NCI-H1436 treated with DMSO at 0.1 percent for 48 hours (cell line): ENCODE measurements at regions not wholly inside any gene's neighbourhood (a gene's known extent, or its start where the extent isn't known, plus 50 kb on each side); places are given as distances from the start of the nearest gene placed in this dataset.
"Not testable (repeated sequence)": the region's sequence is repeated elsewhere in the genome, so short reads cannot be mapped to it uniquely, and the experiment has no call there.

Experiments used
- DNase-seq: peaks from one replicate; lab custom pipeline; 2025; lab: John Stamatoyannopoulos, UW

DNA sequence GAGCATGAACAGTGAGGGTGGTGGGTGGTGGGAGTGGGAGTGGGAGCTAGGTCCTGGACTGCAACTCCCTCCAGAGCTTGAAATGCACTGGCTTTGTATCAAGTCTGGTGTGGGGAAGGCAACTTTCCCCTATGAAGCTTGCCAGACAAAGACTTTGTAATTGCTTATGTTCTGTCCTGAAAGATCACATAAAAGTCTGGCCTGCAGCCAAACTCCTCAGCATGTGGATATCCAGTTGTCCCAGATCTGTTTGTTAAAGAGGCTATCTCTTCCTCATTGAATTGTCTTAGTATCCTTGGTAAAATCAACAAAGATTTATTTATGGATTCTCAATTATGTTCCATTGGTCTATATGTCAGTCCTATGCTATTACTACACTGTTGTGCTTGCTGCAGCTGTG lies 607.9 kb downstream of the GLUD2 start:
- no peak for DNase-seq

DNA sequence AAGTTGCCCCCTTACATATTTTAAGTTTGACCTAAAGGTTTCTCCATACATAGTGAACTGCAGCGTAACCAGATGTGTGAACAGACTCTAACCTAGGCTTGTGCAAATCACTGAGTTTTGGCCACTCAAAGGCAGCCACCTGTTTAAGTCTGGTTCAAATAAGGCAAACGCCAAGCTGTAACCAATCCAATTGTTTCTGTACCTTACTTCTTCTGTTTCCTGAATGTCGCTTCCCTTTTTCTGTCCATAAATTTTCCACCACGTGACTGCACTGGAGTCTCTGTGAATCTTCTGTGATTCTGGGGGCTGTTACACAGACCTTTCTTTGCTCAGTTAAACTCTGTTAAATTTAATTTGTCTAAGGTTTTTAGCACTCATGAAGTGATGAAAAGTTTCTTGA lies 618.8 kb downstream of the GLUD2 start:
- no peak for DNase-seq

DNA sequence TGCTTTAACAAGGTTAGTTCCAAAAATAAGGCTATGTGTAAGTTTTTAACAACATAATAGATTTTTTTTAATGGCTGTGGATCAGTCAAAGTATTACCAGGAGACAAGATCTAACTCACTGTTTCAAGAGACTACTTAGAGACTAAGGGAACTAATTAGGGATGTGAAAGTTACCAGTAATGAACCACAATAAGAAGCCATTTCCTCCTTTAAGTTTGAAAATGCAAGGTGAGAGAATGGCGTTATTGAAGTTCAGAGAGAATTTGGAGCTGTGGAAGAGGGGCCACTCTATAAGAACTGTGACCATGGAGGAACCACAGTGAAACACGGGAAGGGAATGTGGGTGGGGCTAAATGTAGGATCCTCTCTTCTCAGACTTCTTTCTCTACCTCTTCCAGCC lies 624.2 kb downstream of the GLUD2 start:
- DNase-seq: no peak

DNA sequence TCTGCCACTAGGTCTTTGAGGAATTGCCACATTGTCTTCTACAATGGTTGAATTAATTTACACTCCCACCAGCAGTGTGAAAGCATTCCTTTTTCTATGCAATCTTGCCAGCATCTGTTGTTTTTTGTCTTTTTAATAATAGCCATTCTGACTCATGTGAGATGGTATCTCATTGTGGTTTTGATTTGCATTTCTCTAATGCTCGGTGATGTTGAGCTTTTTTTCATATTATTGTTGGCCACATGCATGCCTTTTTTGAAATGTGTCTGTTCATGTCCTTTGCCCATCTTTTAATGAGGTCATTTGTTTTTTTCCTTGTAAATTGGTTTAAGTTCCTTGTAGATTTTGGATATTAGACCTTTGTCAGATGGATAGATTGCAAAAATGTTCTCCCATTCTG lies 661.8 kb downstream of the GLUD2 start:
- not testable (repeated sequence) for DNase-seq

DNA sequence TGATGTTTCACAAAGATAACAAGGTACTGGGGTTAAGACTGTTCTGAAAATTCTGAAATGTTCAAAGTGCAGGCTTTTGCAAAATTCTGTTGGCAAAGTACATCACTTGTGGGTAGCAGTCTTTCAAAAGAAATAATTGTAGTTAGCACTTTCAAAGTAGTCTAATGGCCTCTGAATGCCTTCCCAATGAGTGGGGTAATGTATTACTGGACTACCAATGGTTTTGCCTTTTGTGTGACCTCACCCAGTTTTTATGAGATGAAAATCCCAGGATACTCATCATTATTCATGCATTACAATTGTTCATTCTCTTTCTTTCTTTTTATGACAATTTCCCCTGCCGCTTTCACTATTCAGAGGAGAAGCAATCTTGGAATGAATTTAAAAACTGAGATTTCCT lies 686.1 kb downstream of the GLUD2 start:
- DNase-seq: no peak

DNA sequence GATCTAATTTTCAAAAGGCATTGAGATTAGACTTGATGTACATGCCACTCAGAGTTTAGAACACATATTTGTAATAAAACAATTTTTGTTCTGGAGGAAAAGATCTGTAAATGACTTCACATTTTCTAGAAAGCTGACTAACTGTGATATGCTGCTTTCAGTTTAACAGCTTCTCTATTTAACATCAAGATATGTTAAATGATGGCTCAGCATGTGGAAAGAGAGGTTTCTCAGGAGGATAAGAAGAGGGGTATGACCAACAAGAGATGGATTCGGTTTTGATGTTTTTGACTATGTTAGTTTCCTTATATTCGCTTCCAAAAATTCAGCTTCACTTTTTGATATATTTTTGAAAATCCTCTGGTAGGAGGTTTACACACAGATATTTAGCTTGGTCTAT lies 698.7 kb downstream of the GLUD2 start:
- DNase-seq: no peak

DNA sequence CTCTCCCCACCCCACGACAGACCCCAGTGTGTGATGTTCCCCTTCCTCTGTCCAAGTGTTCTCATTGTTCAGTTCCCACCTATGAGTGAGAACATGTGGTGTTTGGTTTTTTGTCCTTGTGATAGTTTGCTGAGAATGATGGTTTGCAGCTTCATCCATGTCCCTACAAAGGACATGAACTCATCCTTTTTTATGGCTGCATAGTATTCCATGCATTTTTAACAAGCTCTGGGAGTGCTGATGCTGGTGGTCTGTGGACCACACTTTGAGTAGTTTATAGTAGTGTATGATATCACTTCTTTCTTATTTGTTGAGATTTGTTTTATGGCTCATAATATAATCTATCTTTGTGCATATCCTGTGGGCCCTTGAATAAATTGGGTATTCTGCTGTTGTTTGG lies 706.2 kb downstream of the GLUD2 start:
- not testable (repeated sequence) for DNase-seq

DNA sequence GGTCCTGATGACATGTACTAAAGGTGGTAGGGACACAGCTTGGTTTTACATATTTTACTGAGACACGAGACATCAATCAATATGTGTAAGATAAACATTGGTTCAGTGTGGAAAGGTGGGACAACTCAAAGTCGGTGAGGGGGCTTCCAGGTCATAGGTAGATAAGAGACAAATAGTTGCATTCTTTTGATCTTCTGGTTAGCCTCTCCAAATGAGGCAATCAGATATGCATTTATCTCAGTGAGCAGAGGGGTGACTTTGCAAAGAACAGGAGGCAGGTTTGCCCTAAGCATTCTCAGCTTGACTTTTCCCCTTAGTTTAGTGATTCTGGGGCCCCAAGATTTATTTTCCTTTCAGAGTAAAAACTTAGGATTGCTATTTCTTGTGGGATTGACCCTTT lies 706.9 kb downstream of the GLUD2 start:
- DNase-seq: no peak

DNA sequence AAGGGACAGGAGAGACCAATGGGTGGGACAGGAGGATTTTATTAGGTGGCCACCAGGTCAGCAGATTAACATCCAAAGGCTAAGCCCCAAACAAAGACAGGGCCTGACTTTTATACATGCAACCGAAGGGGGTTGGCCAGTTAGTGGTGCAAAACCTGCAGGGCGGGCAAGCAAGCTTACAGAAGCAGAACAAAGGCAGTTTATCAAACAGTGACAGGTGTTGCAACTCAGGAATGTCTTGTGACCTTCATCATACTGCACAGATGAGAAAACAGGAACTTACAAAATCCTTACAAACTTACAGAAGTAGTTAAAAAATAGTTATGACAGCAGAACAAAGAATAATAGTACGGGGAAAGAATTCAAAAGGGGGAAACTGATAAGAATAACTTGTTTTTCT lies 708.1 kb downstream of the GLUD2 start:
- no peak for DNase-seq

DNA sequence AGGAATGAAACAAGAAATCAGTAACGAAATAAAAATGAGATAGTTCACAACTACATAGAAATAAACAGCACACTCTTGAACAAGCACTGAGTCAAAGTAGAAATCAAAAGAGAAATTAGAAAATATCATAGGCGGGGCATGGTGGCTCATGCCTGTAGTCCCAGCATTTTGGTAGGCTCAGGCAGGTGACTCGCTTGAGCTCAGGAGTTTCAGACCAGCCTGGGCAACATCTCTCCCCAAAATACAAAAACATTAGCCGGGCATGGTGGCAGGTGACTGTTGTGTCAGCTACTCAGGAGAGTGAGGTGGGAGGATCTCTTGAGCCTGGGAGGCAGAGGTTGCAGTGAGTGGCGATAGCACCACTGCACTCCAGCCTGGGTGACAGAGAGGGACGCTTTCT lies 714.4 kb downstream of the GLUD2 start:
- DNase-seq: no peak

DNA sequence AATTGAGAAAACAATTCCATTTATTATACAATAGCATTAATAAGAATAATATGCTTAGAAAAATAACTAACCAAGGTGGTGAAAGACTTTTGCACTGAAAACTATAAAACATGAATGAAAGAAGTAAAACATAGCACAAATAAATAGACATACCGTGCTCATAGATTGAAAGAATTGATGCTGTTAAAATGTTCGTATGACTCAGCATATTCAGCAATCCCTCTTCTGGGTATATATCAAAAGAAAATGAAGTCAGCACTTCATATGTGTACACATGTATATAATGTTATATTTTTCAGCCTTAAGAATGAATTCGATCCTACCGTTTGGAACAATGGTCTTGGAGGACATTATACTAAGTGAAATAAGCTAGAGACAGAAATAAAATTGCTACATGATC lies 716.3 kb downstream of the GLUD2 start:
- DNase-seq: no peak

DNA sequence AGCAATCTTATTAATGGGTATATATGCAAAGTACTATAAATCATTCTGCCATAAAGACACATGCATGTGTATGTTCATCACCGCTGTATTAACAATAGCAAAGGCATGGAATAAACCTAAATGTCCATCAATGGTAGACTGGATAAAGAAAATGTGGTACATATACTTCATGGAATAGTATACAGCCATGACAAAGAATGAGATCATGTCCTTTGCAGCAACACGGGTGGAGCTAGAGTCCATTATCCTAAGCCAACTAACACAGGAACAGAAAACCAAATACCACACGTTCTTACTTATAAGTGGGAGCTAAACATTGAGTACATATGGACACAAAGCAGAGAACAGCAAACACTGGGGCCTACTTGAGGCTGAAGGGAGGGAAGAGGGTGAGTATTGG lies 720.8 kb downstream of the GLUD2 start:
- DNase-seq: not testable (repeated sequence)

DNA sequence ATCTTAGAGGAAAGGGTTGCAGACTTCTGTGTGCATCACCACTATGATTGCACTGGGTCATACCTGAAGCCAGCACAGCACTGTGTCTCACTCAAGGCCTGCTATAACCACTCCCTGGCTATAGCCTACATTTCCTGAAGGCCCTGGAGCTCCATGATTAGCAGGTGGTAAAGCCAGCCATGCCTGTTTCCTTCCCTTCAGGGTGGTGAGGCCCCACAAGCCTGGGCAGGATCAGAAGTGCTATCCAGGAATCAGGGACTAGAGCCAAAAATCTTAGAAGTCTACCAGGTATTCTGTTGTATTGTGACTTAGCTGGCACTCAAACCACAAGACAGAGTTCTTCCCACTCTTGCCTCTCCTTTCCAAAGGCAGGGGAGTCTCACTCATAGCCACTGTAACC lies 734.6 kb downstream of the GLUD2 start:
- no peak for DNase-seq

DNA sequence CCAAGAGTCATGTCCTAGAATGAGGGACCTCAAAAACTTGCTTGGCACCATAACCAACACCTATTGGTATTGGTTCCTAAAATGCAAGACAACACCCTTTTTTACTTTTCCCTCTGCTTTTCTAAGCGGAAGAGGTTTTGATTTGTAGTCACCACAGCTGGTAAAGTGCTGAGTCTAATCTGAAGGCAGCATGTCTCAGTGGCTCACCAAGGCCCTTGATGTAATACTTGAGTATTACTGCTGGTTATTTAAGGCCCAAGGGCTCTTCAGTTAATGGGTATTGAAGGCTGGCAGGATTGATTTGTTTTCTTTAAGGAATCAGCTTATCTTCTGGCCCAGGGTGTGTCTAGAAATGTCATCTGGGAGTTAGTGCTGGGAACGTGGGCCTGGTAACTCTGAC lies 735.1 kb downstream of the GLUD2 start:
- no peak for DNase-seq

DNA sequence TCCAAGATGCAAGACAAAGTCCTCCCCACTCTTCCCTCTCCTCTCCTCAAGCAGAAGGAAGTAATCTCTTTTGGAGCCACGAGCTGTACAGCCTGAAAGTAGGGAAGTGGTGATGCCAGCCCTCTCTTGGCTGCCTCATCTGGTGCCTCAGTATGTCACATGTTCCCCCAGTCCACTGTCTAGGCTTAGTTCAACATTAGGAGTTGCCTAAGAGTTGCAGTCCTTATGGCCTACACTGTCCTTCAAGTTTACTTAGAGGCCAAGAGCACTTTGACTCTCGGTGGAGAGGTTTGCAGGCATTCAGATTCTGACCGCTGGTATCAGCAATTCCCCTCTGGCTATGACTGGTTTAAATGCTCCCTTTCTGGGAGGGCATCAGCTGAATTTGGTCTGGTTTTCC lies 735.6 kb downstream of the GLUD2 start:
- no peak for DNase-seq

DNA sequence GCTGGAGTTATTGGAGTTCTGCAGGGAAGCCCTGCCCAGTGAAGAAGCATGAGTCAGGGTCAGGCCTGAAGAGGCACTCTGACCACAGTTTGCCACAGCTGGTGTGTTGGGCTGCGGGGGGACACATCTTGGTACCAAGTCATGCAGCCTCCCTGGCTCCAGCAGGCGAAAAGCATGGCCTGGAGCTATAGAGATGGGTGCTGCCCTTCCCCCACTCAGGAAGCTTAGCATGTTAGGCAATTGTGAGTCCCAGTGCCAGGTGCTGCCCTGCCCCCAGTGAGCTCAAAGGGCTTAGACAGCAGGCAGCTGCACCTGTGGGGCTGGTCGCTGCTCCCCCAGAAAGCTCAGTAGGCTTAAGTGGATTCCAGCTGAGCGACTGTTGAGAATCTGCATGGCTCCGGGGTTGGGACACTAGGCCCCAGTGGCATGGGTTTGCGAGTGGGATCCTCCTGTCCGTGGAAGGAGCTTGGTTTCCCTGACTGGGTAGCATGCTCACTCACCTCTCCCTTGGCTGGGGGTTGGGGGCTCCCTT lies 755.5 kb downstream of the GLUD2 start:
- no peak for DNase-seq

DNA sequence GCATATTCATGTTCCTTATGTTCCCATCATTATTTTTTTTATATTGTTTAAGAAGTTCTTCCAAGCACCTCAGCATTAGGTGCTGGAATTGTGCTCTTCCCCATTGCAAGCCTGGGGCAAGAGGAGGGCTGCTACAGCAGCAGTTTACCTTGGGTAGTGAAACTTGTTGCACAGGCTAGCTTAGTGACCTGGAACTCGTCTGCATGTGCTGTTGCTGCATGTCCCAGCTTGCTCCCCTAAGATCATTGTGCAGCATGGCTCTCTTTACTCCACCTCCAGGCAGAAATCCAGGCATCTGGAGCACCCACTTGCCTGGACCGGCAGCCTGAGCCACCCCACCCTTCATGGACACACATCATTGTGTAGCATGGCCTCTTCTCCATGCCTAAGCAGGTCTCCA lies 776.0 kb downstream of the GLUD2 start:
- DNase-seq: no peak

DNA sequence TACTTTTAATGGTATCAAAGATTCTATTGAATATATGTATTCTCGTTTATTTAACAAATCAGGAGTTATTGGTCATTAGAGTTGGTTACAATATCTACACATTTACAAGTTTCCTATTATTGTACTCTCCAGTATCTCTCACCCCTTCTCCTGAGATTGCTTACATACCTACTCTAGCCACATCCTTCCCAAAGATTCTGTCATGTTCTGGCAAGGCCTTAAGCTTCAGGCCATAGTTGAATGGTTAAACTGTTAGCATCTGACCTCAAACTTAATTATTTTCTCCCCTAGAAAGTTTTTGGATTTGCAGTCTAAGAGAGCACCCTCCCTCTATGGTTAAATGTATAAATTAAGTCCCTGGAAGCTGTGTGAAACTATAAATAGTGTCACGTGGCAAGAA lies 784.2 kb downstream of the GLUD2 start:
- DNase-seq: no peak

DNA sequence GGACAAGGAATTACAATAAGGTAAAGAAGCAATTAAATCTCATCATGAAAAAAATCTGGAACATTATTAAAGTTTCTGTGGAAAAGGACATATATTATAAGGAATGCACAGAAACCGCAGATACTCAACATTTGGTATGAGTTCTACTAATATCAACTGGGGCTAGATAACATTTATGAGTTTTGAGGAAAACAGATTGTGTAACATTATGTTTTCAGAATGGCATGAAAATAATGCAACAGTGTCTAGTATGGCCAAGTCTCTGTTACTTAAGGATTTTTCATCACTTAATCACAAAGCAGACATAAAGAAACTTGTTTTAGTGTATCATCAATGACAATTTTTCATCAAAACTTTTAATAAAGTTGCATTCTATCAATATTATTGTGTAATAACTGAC lies 785.0 kb downstream of the GLUD2 start:
- no peak for DNase-seq

DNA sequence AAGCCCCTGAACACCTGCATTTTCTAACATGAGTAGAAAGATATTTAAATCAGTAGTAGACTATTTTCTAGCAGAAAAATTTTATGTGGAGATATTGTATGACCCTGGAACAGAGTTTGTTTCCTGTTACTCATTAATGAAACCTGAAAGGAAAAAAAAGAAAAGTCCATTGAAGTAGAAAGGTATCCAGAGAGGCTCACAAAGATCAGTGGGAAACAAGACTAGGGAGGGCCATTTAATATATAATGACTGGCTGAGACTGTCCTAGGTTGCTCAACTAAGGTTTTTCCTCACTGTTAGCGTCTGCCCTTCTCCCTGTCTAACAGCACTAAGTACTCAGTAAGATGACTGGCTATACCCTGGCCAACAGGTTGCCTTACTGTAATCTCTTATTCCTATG lies 788.6 kb downstream of the GLUD2 start:
- DNase-seq: no peak

DNA sequence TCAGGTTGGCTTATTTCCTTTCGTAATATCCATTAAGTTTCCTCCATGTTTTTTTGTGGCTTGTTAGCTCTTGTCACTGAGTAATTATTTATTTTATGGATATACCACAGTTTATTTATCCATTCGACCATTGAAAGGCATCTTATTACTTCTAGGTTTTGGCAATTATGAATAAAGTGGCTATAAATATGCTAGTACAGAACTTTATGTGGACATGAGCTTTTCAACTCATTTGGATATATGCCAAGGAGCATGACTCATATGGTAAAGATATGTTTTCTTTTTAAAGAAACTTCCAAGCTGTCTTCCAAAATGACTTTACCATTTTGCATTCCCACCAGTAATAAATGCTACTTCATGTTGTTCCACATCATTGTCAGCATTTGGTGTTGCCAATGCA lies 803.6 kb downstream of the GLUD2 start:
- no peak for DNase-seq

DNA sequence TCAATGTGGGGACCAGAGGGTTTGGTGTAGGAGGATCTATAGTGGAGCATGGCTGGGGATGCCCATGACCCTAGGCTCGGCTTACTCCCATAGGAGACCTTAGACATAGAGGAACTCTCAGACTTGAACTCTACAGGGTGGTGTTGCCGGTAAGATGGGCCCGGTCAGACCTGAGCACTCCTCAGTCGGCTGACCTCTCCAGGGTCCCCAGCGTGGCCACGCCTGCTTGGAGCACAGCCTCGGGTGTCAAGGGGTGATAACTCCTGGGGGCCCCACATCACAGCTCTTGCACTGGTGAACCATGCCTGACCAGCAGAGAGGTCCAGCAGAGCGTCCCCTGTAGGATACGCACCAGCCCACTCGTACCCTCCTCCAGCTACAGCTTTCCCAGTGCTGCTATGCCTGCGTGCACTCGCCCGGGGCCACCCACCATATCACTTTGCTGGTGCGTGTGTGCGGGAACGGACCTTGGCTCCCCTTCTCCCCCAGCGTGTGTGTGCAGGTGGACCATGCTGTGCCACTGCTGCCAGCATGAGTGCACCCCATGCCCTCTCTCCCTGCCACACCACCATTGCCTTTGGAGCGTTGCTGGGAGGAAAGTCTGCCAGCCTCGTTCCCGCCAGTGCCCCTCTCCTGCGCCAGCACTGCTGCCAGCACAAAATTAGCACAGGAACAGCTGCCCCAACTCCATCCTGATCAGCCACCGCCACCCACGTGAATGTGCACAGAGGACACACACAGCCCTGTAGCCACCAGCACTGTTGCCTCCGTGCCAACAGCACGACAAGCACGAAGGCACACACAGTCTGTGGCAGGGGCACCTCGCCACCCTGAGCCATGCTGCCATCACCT lies 806.6 kb downstream of the GLUD2 start:
- DNase-seq: no peak

DNA sequence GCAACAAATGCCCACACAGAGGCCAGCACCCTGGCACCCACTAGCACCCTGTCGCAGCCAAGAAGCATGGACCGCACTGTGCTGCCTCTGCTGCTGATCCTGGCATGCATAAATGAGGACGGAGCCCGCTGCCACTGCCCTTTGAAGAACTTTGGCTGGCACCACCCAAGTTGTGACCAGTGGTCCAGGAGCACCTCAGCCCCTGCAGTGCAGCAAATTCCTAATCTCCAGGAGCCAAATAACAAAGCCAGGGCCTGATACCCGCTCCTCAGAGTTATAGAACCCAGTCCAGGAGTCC lies 807.2 kb downstream of the GLUD2 start:
- DNase-seq: no peak

DNA sequence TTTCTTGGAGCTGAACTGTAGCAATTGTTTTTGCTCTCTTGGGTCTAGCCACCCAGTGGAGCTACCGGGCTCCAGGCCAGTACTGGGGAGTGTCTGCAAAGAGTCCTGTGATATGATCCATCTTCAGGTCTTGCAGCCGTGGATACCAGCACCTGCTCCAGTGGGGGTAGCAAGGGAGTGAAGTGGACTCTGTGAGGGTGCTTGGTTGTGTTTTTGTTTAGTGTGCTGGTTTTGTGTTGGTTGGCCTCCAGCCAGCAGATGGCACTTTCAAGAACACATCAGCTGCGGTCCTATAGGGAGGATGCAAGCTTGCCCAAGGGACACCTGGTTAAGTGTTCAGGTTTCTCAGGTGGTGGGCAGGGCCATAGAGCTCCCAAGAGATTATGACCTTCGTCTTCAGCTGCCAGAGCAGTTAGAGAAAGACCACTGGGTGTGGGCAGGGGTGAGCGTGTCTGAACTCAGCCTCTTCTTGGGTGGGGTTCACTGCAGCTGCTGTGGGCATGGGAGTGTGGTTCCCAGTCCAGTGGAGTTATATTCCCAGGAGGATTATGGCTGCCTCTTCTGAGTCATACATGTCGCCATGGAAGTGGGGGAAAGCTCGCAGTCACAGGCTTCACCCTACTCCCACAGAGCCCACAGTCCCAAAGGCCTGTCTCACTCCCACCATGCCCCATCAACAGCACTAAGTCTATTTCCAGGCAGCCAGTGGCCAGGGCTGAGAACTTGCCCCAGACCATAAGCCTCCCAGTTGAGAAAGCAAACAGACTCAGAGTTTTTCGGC lies 811.6 kb downstream of the GLUD2 start:
- no peak for DNase-seq
